B cell (primary cell): ENCODE measurements at regions not wholly inside any gene's neighbourhood (a gene's known extent, or its start where the extent isn't known, plus 50 kb on each side); places are given as distances from the start of the nearest gene placed in this dataset.

Source experiments
- ATAC-seq: fragments of 200-7000 bp; cut with Tn5 transposase; one replicate; pipeline ENCODE4 v1.10.0; 2021; ENCODE audit warnings: low read depth, mild to moderate bottlenecking, moderate number of reproducible peaks, moderate library complexity
- CTCF ChIA-PET: fragments of 350-600 bp; sonication (Branson Sonifier 250); formaldehyde crosslinking; loops from one replicate; lab custom pipeline; 2021; ENCODE audit warnings: antibody characterized with exemption, inconsistent platforms; lab: Charles Lee
- POLR2A ChIA-PET: fragments of 350-600 bp; sonication (Branson Sonifier 250); formaldehyde crosslinking; loops from one replicate; lab custom pipeline; 2021; ENCODE audit warnings: antibody characterized with exemption; lab: Charles Lee
- DNase-seq: peaks from one replicate; pipeline ENCODE4 v3.0.0; 2013
- H2AFZ ChIP-seq: 2 replicates; pipeline ENCODE4 v1.6.1; 2012; ENCODE audit warnings: mild to moderate bottlenecking, low read depth, low read length; ENCODE audit not compliant: insufficient read depth, poor library complexity, severe bottlenecking
- H3K27ac ChIP-seq, 2 donors: 1 replicate in 1 of 2; 2 replicates in 1 of 2; pipeline ENCODE4 v1.5.1; 2012 to 2013; ENCODE audit warnings: low read length in 2 of 2, mild to moderate bottlenecking in 2 of 2, moderate library complexity in 1 of 2
- H3K27me3 ChIP-seq, 4 experiments: fragments of 200-600 bp in 1 of 4; sonication (generic) in 1 of 4; replicated peaks in 1 of 4; 1 replicate in 2 of 4; 2 replicates in 2 of 4; pipeline versions ENCODE4 v1.6.1 to v1.7.0; 2013 to 2016; ENCODE audit warnings: low read length in 3 of 4, mild to moderate bottlenecking in 2 of 4, mixed read lengths in 1 of 4, moderate library complexity in 1 of 4; ENCODE audit not compliant: insufficient read depth in 4 of 4, control insufficient read depth in 3 of 4; ENCODE audit errors: control extremely low read depth in 1 of 4
- H3K36me3 ChIP-seq, 2 experiments: replicated peaks in 1 of 2; 1 replicate in 1 of 2; 2 replicates in 1 of 2; pipeline versions ENCODE4 v1.6.1 to v1.7.1; 2013; ENCODE audit warnings: low read length in 1 of 2; ENCODE audit not compliant: insufficient read depth in 2 of 2, control insufficient read depth in 1 of 2; ENCODE audit errors: control extremely low read depth in 1 of 2, extremely low read depth in 1 of 2
- H3K4me1 ChIP-seq, 2 donors: fragments of 200-600 bp in 1 of 2; sonication (generic) in 1 of 2; 1 replicate in 1 of 2; 2 replicates in 1 of 2; pipeline versions ENCODE4 v1.5.1 to v1.6.1; 2013 to 2017; ENCODE audit warnings: low read length in 2 of 2; ENCODE audit not compliant: control insufficient read depth in 2 of 2, insufficient read depth in 2 of 2
- H3K4me2 ChIP-seq: replicated peaks from 2 replicates; pipeline ENCODE3; 2012; ENCODE audit warnings: mild to moderate bottlenecking, low read depth, low read length; ENCODE audit not compliant: poor library complexity, severe bottlenecking
- H3K4me3 ChIP-seq, 5 experiments: fragments of 200-600 bp in 1 of 5; sonication (generic) in 1 of 5; 1 replicate in 3 of 5; 2 replicates in 2 of 5; pipeline versions ENCODE4 v1.5.1 to v1.7.0; 2011 to 2016; ENCODE audit warnings: low read length in 4 of 5, mild to moderate bottlenecking in 4 of 5, low read depth in 2 of 5, control low read depth in 1 of 5, moderate library complexity in 1 of 5; ENCODE audit not compliant: insufficient read depth in 1 of 5; ENCODE audit errors: control extremely low read depth in 1 of 5, extremely low read depth in 1 of 5
- H3K79me2 ChIP-seq: fragments of 200-600 bp; sonication (generic); one replicate; pipeline ENCODE4 v1.6.0; 2016; ENCODE audit warnings: low read length; ENCODE audit not compliant: control insufficient read depth, insufficient read depth
- H3K9ac ChIP-seq: fragments of 200-600 bp; sonication (generic); 2 replicates; pipeline ENCODE4 v1.6.1; 2017; ENCODE audit warnings: mild to moderate bottlenecking, low read length, moderate library complexity
- H3K9me3 ChIP-seq, 3 donors: one replicate each; pipeline versions ENCODE4 v1.6.1 to v1.7.1; 2013; ENCODE audit warnings: low read length in 2 of 3; ENCODE audit not compliant: control insufficient read depth in 2 of 3, insufficient read depth in 1 of 3; ENCODE audit errors: control extremely low read depth in 1 of 3
- H4K20me1 ChIP-seq: 2 replicates; pipeline ENCODE4 v1.6.0; 2012; ENCODE audit warnings: mild to moderate bottlenecking, low read length; ENCODE audit not compliant: insufficient read depth, control insufficient read depth, poor library complexity, severe bottlenecking
- H3K27ac Mint-ChIP-seq: one replicate; pipeline ENCODE4 v1.8.0; 2021; ENCODE audit warnings: mixed read lengths
- H3K27me3 Mint-ChIP-seq: one replicate; pipeline ENCODE4 v1.8.0; 2021; ENCODE audit warnings: mixed read lengths
- H3K4me1 Mint-ChIP-seq: one replicate; pipeline ENCODE4 v1.8.0; 2021; ENCODE audit warnings: mixed read lengths
- H3K4me3 Mint-ChIP-seq: one replicate; pipeline ENCODE4 v1.8.0; 2021; ENCODE audit warnings: mixed read lengths
- H3K9me3 Mint-ChIP-seq: one replicate; pipeline ENCODE4 v1.8.0; 2022; ENCODE audit warnings: mixed read lengths; ENCODE audit not compliant: insufficient read depth
- EZH2 ChIP-seq: IDR thresholded peaks from 2 replicates; pipeline ENCODE4 v1.6.1; 2012; ENCODE audit warnings: borderline replicate concordance, low read depth, mild to moderate bottlenecking, moderate library complexity, low read length; ENCODE audit not compliant: insufficient read depth, poor library complexity, severe bottlenecking
- WGBS: methylation state at CpG from one replicate; pipeline ENCODE4 v1.1.5; 2013; ENCODE audit warnings: missing lambda C conversion rate; ENCODE audit not compliant: insufficient coverage; 5-methylcytosine and 5-hydroxymethylcytosine counted together
- intact Hi-C: fragments of 100-400 bp; cut with micrococcal nuclease; formaldehyde crosslinking; loops from one replicate; pipeline ENCODE4 v1.10.0; 2022
- TF ChIP-seq, protein P1 (sequence below): fragments of 200-600 bp; IDR thresholded peaks from one replicate; pipeline ENCODE4 v1.8.0; 2022; ENCODE audit warnings: antibody characterized with exemption, mild to moderate bottlenecking

DNA sequence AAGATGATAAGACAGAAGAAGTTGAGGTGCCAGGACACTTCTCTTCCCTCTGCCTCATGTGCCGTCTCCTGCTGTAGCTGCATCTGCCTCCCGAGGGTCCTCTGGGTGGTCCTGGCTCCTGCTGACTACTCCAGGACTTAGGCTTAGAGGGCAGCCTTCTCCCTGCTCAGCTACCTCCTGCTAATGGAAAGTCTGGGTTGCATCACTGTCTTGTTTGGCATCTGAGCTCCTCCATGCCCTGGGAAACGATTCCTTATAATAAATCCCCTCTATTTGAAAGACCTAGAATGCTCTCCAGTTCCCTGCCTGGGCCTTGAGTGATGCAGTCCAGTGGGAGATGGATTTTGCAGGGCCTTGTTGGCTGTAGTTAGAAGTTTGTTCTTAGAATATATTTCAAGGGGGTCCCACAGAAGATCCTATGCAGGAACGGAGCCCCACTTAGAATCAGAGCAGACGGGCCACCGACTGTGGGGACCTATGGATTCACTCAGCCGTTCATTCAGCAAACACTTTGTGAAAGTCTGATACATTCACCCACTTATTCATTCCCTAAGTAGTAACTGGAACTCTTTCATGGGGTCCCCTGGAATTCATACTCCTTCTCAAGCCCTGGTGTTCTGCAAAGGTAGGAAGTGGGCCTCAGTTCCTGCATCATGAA is 269.8 kb upstream of the HDAC4 start:
- H3K27ac Mint-ChIP-seq = no peak overlapping the region
- Histone ChIP-seq H3K4me1 (no peaks in the 10 kb centered on the region), H3K4me2 (no peak overlapping the region), H4K20me1 (no peaks in the 10 kb centered on the region), H2AFZ (no peak overlapping the region), H3K9me3 (no peaks in the 10 kb centered on the region), H3K79me2 (no peaks in the 10 kb centered on the region), H3K4me3 (no peak overlapping the region), H3K27me3 (no peaks in the 10 kb centered on the region), H3K9ac (no peak overlapping the region), H3K36me3 (no peaks in the 10 kb centered on the region), H3K27ac (no peak overlapping the region)
- CTCF ChIA-PET = no interaction called here
- no peaks in the 10 kb centered on the region for H3K9me3 Mint-ChIP-seq
- H3K27me3 Mint-ChIP-seq = no peaks in the 10 kb centered on the region
- 96% methylated on average over 6 of the region's 7 CpGs for WGBS
- ATAC-seq (no peak), DNase-seq (no peak)
- intact Hi-C loops = no loop called here
- H3K4me1 Mint-ChIP-seq = no peaks in the 10 kb centered on the region
- no peak overlapping the region for H3K4me3 Mint-ChIP-seq
- TF ChIP-seq EZH2 = no peak
- TF ChIP-seq, protein P1, sequence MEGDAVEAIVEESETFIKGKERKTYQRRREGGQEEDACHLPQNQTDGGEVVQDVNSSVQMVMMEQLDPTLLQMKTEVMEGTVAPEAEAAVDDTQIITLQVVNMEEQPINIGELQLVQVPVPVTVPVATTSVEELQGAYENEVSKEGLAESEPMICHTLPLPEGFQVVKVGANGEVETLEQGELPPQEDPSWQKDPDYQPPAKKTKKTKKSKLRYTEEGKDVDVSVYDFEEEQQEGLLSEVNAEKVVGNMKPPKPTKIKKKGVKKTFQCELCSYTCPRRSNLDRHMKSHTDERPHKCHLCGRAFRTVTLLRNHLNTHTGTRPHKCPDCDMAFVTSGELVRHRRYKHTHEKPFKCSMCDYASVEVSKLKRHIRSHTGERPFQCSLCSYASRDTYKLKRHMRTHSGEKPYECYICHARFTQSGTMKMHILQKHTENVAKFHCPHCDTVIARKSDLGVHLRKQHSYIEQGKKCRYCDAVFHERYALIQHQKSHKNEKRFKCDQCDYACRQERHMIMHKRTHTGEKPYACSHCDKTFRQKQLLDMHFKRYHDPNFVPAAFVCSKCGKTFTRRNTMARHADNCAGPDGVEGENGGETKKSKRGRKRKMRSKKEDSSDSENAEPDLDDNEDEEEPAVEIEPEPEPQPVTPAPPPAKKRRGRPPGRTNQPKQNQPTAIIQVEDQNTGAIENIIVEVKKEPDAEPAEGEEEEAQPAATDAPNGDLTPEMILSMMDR = no peak
- POLR2A ChIA-PET = no interaction called here

DNA sequence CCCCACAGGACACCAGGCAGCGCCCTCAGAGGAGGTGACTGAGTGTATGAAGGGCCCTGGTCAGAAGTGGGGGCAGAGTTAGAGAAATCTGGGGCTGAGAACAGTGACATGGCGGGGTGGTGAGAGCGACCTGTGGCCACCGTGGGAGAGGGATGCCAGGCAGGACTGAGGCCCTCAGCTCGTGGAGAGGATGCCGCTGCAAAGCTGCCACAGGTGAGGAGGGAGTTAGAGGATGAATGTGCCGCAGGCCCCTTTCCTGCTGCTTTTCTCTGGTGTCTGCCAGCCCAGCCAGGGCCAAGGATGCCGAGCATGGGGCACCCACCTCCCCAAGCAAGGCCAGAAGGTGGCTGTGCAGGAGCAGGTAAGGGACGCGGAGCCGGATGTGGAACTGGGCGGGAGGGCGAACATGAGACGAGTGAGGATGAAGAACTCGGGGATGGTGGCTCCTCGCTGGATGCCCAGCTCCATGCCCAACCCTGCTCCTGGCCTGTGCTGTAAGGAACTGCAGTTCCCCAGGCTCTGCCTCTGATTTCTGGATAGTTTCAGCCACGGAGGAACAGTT is 269.2 kb upstream of the HDAC4 start:
- POLR2A ChIA-PET = no interaction called here
- H3K79me2 ChIP-seq = no peaks in the 10 kb centered on the region
- H3K9me3 ChIP-seq = no peaks in the 10 kb centered on the region
- H3K4me2 ChIP-seq = no peak overlapping the region
- Mint-ChIP-seq H3K4me3 (no peak overlapping the region), H3K27ac (no peak overlapping the region), H3K4me1 (no peaks in the 10 kb centered on the region), H3K27me3 (no peaks in the 10 kb centered on the region), H3K9me3 (no peaks in the 10 kb centered on the region)
- no peaks in the 10 kb centered on the region for H3K27me3 ChIP-seq
- H3K4me3 ChIP-seq = no peak overlapping the region
- no peaks in the 10 kb centered on the region for H3K36me3 ChIP-seq
- TF ChIP-seq, protein P1 = no peak
- no peak for TF ChIP-seq EZH2
- ATAC-seq = no peak
- H2AFZ ChIP-seq = no peak overlapping the region
- no peaks in the 10 kb centered on the region for H4K20me1 ChIP-seq
- H3K27ac ChIP-seq = no peak overlapping the region
- H3K4me1 ChIP-seq = no peaks in the 10 kb centered on the region
- DNase-seq = no peak
- intact Hi-C loops = no loop called here
- 89% methylated on average over 16 of the region's 17 CpGs for WGBS
- CTCF ChIA-PET = no interaction called here
- no peak overlapping the region for H3K9ac ChIP-seq
